ENCODE measurements at regions not wholly inside any gene's neighbourhood (a gene's known extent, or its start where the extent isn't known, plus 50 kb on each side); places are given as distances from the start of the nearest gene placed in this dataset.

DNA sequence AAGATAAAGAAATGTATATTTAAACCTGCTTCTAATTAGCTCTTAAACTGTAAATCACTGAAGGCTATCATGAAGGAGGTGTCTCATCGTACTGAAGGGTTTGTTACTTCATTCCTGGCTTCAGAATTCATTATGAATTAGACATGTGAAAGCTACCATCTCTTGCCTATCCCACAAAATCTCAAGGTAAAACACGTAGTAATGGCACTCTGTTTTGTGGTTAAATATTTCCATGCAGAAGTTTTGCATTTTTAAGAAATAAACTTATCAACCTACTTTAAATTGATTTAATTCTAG is 490.7 kb upstream of the NUDT12 start:
- TF ChIP-seq POLR2A (IDR thresholded peaks at IDR 0.05; ENCODE audit: low read depth, low read length) (no peak), MAZ (IDR thresholded peaks at IDR 0.05; ENCODE audit: borderline replicate concordance, low read depth, low read length) (no peak), SMC3 (IDR thresholded peaks at IDR 0.05; ENCODE audit: low read depth, low read length) (no peak), FOS (IDR thresholded peaks at IDR 0.05; ENCODE audit: low read depth, low read length) (no peak), RFX5 (IDR thresholded peaks at IDR 0.05; ENCODE audit: low read depth, low read length) (no peak), RCOR1 (IDR thresholded peaks at IDR 0.05; ENCODE audit: insufficient replicate concordance, low read length) (no peak), CEBPB (IDR thresholded peaks at IDR 0.05; ENCODE audit: low read depth, low read length) (no peak), MAFK (IDR thresholded peaks at IDR 0.05; ENCODE audit: low read depth, low read length) (no peak), NFE2L2 (IDR thresholded peaks at IDR 0.05; ENCODE audit: low read depth, low read length) (no peak), MXI1 (IDR thresholded peaks at IDR 0.05; ENCODE audit: borderline replicate concordance, low read depth, low read length) (no peak)
- TF ChIP-seq, protein P1, sequence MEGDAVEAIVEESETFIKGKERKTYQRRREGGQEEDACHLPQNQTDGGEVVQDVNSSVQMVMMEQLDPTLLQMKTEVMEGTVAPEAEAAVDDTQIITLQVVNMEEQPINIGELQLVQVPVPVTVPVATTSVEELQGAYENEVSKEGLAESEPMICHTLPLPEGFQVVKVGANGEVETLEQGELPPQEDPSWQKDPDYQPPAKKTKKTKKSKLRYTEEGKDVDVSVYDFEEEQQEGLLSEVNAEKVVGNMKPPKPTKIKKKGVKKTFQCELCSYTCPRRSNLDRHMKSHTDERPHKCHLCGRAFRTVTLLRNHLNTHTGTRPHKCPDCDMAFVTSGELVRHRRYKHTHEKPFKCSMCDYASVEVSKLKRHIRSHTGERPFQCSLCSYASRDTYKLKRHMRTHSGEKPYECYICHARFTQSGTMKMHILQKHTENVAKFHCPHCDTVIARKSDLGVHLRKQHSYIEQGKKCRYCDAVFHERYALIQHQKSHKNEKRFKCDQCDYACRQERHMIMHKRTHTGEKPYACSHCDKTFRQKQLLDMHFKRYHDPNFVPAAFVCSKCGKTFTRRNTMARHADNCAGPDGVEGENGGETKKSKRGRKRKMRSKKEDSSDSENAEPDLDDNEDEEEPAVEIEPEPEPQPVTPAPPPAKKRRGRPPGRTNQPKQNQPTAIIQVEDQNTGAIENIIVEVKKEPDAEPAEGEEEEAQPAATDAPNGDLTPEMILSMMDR (conservative IDR thresholded peaks at IDR 0.05; ENCODE audit: low read depth, low read length) = no peak
- TF ChIP-seq, protein P2, sequence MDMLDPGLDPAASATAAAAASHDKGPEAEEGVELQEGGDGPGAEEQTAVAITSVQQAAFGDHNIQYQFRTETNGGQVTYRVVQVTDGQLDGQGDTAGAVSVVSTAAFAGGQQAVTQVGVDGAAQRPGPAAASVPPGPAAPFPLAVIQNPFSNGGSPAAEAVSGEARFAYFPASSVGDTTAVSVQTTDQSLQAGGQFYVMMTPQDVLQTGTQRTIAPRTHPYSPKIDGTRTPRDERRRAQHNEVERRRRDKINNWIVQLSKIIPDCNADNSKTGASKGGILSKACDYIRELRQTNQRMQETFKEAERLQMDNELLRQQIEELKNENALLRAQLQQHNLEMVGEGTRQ (IDR thresholded peaks at IDR 0.05; ENCODE audit: low read depth, low read length) = no peak
- TF ChIP-seq, protein P3, sequence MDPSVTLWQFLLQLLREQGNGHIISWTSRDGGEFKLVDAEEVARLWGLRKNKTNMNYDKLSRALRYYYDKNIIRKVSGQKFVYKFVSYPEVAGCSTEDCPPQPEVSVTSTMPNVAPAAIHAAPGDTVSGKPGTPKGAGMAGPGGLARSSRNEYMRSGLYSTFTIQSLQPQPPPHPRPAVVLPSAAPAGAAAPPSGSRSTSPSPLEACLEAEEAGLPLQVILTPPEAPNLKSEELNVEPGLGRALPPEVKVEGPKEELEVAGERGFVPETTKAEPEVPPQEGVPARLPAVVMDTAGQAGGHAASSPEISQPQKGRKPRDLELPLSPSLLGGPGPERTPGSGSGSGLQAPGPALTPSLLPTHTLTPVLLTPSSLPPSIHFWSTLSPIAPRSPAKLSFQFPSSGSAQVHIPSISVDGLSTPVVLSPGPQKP (IDR thresholded peaks at IDR 0.05; ENCODE audit: borderline replicate concordance, low read depth, low read length) = no peak

Measured in IMR-90 (cell line).